Keratinocyte (primary cell): ENCODE measurements at regions not wholly inside any gene's neighbourhood (a gene's known extent, or its start where the extent isn't known, plus 50 kb on each side); places are given as distances from the start of the nearest gene placed in this dataset.

ENCODE experiments used
- DNase-seq: peaks from one replicate; pipeline ENCODE4 v3.0.0-alpha.2; 2011; ENCODE audit warnings: low read depth, missing footprints, low spot score
- FAIRE-seq: peaks from 2 replicates; lab custom pipeline; 2011; peaks lifted over from hg19 to GRCh38; lab: Jason Lieb, UNC
- H2AFZ ChIP-seq: 2 replicates; pipeline ENCODE4 v1.6.0; 2012; ENCODE audit warnings: low read length, control low read depth, inconsistent platforms; ENCODE audit not compliant: control insufficient read depth
- H3K27ac ChIP-seq: 2 replicates; pipeline ENCODE4 v1.5.1; 2011; ENCODE audit warnings: low read length; ENCODE audit not compliant: control insufficient read depth, insufficient read depth
- H3K27me3 ChIP-seq: 3 replicates; pipeline ENCODE4 v1.6.0; 2011; ENCODE audit warnings: low read length; ENCODE audit not compliant: control insufficient read depth, insufficient read depth; ENCODE audit errors: extremely low read depth
- H3K36me3 ChIP-seq, 2 experiments: 2 replicates in 1 of 2; 3 replicates in 1 of 2; pipeline ENCODE4 v1.5.1; 2011; ENCODE audit warnings: low read length in 2 of 2, mild to moderate bottlenecking in 1 of 2; ENCODE audit not compliant: control insufficient read depth in 2 of 2, insufficient read depth in 2 of 2; ENCODE audit errors: extremely low read depth in 1 of 2
- H3K4me1 ChIP-seq: 3 replicates; pipeline ENCODE4 v1.5.1; 2011; ENCODE audit warnings: low read length; ENCODE audit not compliant: control insufficient read depth, insufficient read depth; ENCODE audit errors: extremely low read depth
- H3K4me2 ChIP-seq: 3 replicates; pipeline ENCODE4 v1.6.0; 2011; ENCODE audit warnings: low read depth, low read length; ENCODE audit not compliant: control insufficient read depth, insufficient read depth; ENCODE audit errors: extremely low read depth
- H3K4me3 ChIP-seq, 3 experiments: fragments of 200-600 bp in 1 of 3; sonication (generic) in 1 of 3; 2 replicates in 2 of 3; 3 replicates in 1 of 3; pipeline ENCODE4 v1.5.1; 2011 to 2016; ENCODE audit warnings: low read length in 3 of 3, mild to moderate bottlenecking in 3 of 3, control low read depth in 2 of 3, inconsistent platforms in 1 of 3, low read depth in 1 of 3, mixed read lengths in 1 of 3, mixed run types in 1 of 3, moderate library complexity in 1 of 3; ENCODE audit not compliant: control insufficient read depth in 2 of 3, insufficient read depth in 2 of 3; ENCODE audit errors: extremely low read depth in 1 of 3
- H3K79me2 ChIP-seq: 2 replicates; pipeline ENCODE4 v1.6.0; 2012; ENCODE audit warnings: low read length; ENCODE audit not compliant: control insufficient read depth, insufficient read depth
- H3K9ac ChIP-seq: 3 replicates; pipeline ENCODE4 v1.6.0; 2011; ENCODE audit warnings: low read length; ENCODE audit not compliant: control insufficient read depth, insufficient read depth; ENCODE audit errors: extremely low read depth
- H3K9me1 ChIP-seq: 3 replicates; pipeline ENCODE4 v1.6.0; 2011; ENCODE audit warnings: low read length; ENCODE audit not compliant: control insufficient read depth, insufficient read depth; ENCODE audit errors: extremely low read depth
- H3K9me3 ChIP-seq: 2 replicates; pipeline ENCODE4 v1.5.1; 2012; ENCODE audit warnings: low read depth, low read length; ENCODE audit not compliant: control insufficient read depth
- H4K20me1 ChIP-seq: 3 replicates; pipeline ENCODE4 v1.6.0; 2011; ENCODE audit warnings: low read length; ENCODE audit not compliant: control insufficient read depth, insufficient read depth; ENCODE audit errors: extremely low read depth
- CTCF ChIP-seq, 3 experiments: IDR thresholded peaks in 1 of 3; conservative IDR thresholded peaks in 1 of 3; optimal IDR thresholded peaks in 1 of 3; 2 replicates in 2 of 3; 3 replicates in 1 of 3; pipeline versions ENCODE3 to v1.5.1; 2011; ENCODE audit warnings: low read length in 3 of 3, mild to moderate bottlenecking in 3 of 3, moderate library complexity in 2 of 3, control low read depth in 1 of 3, inconsistent platforms in 1 of 3; ENCODE audit not compliant: insufficient read depth in 2 of 3; ENCODE audit errors: extremely low read depth in 1 of 3
- EZH2 ChIP-seq: IDR thresholded peaks from one replicate; pipeline ENCODE4 v1.6.1; 2012; ENCODE audit warnings: inconsistent platforms, mild to moderate bottlenecking, low read length, moderate library complexity
- dilution Hi-C: fragments of 300-500 bp; cut with MboI; formaldehyde crosslinking; loops from one replicate; pipeline ENCODE4 v1.7.0; 2020; ENCODE audit warnings: low sequenced_read_pairs; ENCODE audit not compliant: extremely low pct_ligation_motif_present

DNA sequence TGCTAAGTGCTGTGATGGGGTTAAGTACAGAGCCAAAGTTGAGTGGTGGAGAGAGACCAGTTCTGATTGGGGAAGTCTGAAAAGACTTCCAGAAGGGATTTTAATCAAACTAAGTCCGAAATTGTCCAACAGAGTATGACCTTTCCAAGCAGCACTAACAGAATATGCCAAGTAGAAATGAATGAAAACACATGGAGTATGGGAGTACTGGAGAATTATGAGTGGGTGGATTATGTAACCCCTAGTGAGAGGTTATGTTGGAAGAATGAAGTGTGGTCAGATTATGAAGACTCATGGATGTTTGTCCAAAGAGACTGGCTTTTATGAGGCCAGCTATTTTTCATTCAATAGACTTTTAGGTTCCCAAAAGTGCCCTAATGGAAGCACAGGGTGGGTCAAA, 94.0 kb upstream of the PLEKHA5 start:
- Histone ChIP-seq H3K79me2 (no peaks in the 10 kb centered on the region), H3K9me1 (no peaks in the 10 kb centered on the region), H3K4me1 (peaks cover 12% of the 10 kb centered on the region), H3K27ac (no peak overlapping the region), H2AFZ (no peak overlapping the region), H3K4me2 (no peak overlapping the region), H3K27me3 (no peaks in the 10 kb centered on the region), H3K4me3 (no peak overlapping the region), H3K9ac (no peak overlapping the region), H4K20me1 (no peaks in the 10 kb centered on the region), H3K36me3 (no peaks in the 10 kb centered on the region), H3K9me3 (peaks cover 8% of the 10 kb centered on the region)
- no peak for DNase-seq
- dilution Hi-C loops: no loop called here
- no peak for TF ChIP-seq EZH2
- no peak for TF ChIP-seq CTCF (optimal IDR thresholded peaks at IDR 0.05 in 1 of 3, IDR thresholded peaks at IDR 0.05 in 1 of 3, conservative IDR thresholded peaks at IDR 0.05 in 1 of 3; ENCODE audit: extremely low read depth in 1 of 3, insufficient read depth in 2 of 3, low read length in 3 of 3)
- FAIRE-seq: no peak

DNA sequence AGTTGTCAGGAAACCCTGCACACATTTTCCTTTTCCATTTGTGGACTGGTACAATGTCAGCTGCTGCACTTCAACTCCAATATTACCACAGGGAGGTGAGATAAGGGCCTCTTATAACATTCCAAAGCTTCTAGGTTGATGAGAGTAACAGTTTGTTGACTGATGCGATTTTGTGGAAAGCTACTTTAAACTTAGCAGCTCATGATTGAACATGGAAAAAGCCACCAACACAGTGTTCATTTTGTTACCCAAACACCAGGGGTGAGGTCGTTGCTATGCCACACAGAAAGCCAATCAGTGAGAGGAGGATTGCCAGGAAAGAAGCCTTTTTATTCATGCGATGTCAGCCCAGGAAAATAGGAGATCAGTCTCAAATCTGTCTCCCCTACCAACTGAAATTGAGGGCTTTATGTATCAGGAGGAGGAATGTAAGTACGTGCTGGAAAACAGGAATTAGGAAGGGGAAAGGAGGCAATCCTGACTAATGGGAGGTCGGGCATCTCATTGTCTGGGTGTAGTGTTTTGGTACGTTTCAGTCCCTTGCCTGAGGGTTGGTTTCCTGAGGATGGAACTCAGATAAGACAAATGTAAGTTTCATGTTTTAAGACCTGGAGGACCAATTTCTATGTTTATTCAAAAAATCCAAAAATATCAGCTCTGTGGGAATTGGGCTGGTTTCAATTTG, 92.7 kb upstream of the PLEKHA5 start:
- H3K27ac ChIP-seq: no peak overlapping the region
- no peak overlapping the region for H3K4me3 ChIP-seq
- dilution Hi-C loops: no loop called here

More for the DNA sequence above, 92.7 kb upstream of the PLEKHA5 start:
- no peaks in the 10 kb centered on the region for H4K20me1 ChIP-seq
- H3K9me1 ChIP-seq: no peaks in the 10 kb centered on the region
- peak overlapping the region; percentile 50 for H2AFZ ChIP-seq
- H3K4me2 ChIP-seq: no peak overlapping the region
- H3K27me3 ChIP-seq: no peaks in the 10 kb centered on the region
- no peaks in the 10 kb centered on the region for H3K79me2 ChIP-seq
- DNase-seq (no peak), FAIRE-seq (peak; percentile 29)
- H3K9me3 ChIP-seq: peaks cover 8% of the 10 kb centered on the region
- H3K9ac ChIP-seq: no peak overlapping the region
- TF ChIP-seq CTCF (optimal IDR thresholded peaks at IDR 0.05 in 1 of 3, IDR thresholded peaks at IDR 0.05 in 1 of 3, conservative IDR thresholded peaks at IDR 0.05 in 1 of 3; ENCODE audit: extremely low read depth in 1 of 3, insufficient read depth in 2 of 3, low read length in 3 of 3): no peak
- no peak for TF ChIP-seq EZH2
- no peaks in the 10 kb centered on the region for H3K36me3 ChIP-seq
- H3K4me1 ChIP-seq: no peaks in the 10 kb centered on the region
